GM18867 (cell line): ENCODE measurements at regions not wholly inside any gene's neighbourhood (a gene's known extent, or its start where the extent isn't known, plus 50 kb on each side); places are given as distances from the start of the nearest gene placed in this dataset.

ENCODE experiments used
- ATAC-seq: cut with Tn5 transposase; IDR thresholded peaks from one replicate; pipeline ENCODE4 v1.9.1; 2021; ENCODE audit warnings: mild to moderate bottlenecking, moderate library complexity; ENCODE audit not compliant: unreplicated experiment

DNA sequence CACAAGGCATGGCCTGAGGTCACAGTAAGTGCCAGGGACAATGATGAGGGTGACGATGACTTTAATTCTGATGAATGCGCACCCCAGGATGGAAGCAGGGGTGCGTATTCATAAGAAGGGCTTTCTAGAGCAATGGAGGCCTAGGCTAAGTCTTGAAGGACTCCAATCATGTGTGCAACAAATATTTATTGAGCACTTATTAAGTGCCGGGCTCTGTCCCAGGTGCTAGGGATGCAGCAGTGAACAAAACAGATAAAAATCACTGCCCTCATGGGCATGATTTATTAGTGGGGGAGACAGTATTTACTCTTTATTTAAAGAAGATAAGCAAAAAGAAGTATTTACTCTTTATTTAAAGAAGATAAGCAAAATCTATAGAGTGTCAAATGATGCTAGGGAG, 198.2 kb upstream of the KCNG1 start:
- no peak for ATAC-seq

DNA sequence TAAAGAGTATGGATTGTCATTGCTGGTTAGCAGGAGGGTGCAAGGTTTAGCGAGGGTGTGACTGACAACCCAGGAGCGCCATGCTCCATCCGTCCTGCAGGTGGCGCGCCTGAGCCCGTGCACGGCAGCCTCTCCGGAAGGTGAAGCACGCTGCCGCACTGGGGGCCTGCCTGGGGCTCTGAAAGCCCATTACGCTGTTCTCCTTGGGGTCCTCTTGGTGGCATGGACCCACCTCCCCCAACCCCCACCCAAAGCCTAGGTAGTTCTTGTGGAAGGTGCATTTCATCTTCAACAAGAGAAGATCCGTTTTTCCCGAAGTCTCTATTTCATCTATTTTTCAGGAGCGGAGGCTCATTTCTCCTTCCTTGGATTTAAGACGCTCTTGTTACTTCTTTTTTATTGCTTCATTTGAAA, 197.4 kb upstream of the KCNG1 start:
- ATAC-seq: no peak

GRCh38 chr20:51219544-51219943, 196.6 kb upstream of the KCNG1 start:
- ATAC-seq: no peak

DNA sequence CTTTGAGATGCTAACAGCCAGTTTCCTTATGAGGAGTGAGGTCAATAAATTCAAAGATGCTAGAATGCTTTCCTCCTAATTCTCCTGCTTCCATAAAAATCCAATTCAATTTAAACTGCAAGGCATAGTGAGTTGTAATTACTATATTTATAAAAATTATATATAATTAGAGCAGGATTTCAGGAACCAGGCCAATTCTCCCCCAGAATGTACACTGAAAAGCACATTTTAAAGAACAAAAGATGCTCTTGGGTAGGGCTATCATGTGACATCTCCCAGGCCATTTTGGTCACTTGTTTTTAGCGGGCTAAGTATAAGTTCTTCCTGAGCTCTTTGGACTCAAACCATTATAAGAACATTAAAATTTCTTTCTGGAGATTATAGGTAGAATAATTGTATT, 195.7 kb upstream of the KCNG1 start:
- ATAC-seq: no peak

- ATAC-seq: no peak
Measured at GRCh38 chr20:51217347-51218045, 194.6 kb upstream of the KCNG1 start.

DNA sequence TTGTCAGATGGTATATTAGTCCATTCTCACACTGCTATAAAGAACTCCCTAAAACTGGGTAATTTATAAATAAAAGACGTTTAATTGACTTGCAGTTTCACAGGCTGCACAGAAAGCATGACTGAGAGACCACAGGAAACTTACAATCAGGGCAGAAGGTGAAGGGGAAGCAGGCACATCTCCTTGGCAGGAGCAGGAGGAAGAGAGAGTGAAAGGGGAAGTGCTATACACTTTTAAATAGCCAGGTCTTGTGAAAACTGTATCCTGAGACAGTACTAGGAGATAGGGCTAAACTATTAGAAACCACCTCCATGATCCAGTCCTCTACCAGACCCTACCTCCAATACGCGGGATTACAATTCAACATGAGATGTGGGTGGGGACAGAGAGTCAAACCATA, 193.9 kb upstream of the KCNG1 start:
- no peak for ATAC-seq

GRCh38 chr20:51212816-51213215, 189.9 kb upstream of the KCNG1 start:
- no peak for ATAC-seq

- ATAC-seq: no peak
Measured at GRCh38 chr20:51211191-51211590, 188.3 kb upstream of the KCNG1 start.

DNA sequence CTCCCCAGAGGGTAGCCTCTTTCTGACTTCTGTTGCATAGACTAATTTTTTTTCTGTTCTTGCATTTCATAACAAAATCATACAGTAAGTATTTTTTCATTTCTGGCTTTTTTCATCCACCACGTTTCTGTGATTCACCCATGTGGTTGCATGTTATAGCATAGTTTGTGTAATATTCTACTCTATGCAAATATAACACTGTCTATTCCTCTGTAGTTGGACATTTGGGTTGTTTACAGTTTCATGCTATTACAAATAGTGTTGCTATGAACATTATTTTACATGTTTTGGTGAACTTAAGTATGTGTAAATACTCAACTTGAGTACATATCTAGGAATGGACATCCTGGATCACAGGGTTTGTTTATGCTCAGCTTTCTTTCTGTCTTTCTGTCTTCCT, 187.2 kb upstream of the KCNG1 start:
- no peak for ATAC-seq

DNA sequence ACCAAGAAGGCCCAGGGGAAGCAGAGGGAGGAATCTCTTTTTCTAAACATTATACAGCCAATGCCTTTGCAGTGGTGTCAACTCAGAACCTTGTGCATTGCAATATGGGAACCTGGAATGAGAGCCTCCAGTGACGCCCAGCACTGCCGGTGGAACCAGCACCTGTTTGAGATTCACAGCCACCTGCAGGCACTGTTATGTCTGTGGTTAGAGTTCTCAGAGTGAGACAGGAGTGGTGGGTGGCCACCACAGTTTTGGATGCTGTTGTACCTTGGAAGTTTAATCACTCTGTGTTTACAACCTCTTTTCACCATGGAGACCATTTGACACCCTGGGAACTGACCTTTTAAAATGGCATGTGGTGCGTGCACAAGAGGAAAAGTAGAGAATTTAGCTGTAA, 185.3 kb upstream of the KCNG1 start:
- no peak for ATAC-seq

- ATAC-seq: no peak
Measured at GRCh38 chr20:51206032-51206662, 183.2 kb upstream of the KCNG1 start.

- no peak for ATAC-seq
Measured at GRCh38 chr20:51204794-51205193, 181.9 kb upstream of the KCNG1 start.

- no peak for ATAC-seq
Measured at GRCh38 chr20:51204051-51204715, 181.3 kb upstream of the KCNG1 start.

DNA sequence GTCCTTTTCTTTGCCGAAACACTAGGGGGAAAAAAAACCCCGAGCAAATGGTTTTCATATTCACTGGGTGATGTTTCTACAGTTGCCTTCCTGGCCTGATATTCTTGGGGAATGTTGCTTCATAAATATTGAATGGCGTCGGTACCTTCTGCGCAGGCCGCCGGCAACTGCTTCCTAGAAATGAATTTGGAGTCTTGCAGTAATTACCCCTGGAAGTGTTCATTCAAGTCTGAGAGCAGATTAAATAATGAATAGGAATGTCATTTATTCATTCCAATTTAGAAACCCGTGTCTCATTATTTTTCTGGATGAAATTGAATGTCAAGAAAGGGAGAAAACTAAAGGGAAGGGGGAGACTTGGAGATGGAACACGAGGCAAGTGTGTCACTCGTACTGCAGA, 179.4 kb upstream of the KCNG1 start:
- no peak for ATAC-seq

DNA sequence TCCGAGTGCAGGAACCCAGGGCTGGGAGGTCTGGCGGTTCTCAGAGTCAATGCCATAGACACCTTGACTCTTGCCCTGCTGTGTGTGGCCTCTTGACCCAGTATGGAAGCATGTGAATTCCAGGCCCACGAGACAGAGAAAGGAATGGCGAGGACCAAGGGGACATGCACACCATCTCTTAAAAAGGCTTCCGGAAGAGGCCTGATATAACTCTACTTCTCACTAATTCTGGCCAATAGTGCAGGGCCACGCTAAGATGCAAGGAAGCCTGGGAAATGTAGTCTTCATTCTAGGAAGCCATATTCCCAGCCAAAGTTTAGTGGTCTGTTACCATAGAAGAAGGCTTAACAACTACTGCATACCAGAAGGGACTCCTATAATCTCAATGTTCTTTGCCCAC, 177.0 kb upstream of the KCNG1 start:
- ATAC-seq: no peak

DNA sequence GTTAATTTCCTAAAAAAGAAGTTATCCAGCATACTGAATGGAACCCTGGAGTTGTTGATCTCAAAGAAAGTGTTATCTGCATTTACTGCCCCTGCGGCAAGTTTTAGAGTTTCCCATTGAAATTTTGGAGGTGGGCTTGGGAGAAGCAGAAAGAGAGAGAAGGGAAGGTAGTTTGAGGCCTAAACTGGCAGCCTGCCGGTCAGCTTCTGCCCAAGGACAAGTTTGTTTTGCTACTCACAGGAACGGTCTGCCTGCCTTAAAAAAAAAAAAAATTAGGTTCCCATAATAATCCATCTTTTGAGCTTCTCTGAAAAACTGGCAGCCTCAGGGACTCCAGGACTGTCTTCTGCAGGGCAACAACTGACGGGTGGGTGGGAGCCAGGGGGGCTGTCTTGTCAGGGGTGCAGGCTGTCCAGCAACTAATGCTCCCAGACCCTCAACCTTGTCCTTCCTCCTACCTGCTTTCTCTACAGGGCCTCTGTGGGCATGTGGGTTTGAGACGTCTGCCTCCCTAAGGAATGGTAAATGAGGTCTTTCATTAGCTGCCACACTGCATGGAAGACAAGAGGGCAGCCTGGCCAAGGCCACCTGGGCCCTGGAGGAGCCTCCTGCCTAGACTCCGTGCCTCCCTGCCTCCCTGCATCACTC, 176.1 kb upstream of the KCNG1 start:
- no peak for ATAC-seq

DNA sequence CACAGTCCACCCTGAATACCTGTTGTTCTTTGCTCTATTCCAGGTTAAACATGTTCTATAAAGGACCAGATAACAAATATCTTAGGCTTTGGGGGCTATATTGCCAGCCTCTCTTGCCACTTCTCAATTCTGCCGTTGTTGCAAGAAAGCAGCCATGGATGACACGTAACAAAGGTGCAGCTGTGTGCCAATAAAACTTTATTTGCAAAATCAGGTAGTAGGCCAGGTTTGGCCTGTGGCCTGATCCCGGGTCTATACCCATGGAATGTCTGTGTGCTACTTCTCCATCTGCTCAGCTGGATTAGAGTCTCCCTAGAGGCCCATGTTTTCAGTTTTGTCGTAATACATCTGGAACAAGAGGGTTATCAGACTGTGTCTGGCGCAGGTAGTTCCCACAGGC, 175.3 kb upstream of the KCNG1 start:
- no peak for ATAC-seq

- ATAC-seq: no peak
Measured at GRCh38 chr20:51196991-51197651, 174.2 kb upstream of the KCNG1 start.

DNA sequence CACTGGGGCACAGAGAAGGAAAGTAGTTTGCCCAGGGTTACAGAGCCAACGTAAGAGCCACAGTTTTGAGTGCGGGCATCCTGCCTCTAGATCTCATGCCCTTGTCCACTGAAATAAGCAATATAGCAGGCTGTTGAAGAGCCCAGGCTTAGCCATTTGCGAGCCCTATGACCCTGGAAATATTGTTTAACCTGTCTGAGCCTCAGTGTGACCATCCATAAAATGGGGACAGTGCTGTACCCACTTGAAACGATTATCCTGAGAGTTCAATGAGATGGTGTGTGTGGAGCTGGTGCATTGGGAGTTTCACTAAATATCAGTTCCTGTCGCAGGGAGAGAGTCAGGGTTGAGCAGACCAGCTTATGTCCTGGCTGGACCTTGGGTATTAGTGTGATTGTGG, 173.1 kb upstream of the KCNG1 start:
- ATAC-seq: no peak

- ATAC-seq: no peak
Measured at GRCh38 chr20:51195419-51195901, 172.6 kb upstream of the KCNG1 start.

GRCh38 chr20:51193066-51193772, 170.3 kb upstream of the KCNG1 start:
- no peak for ATAC-seq
